Neural progenitor cell (in vitro differentiated cells): ENCODE measurements at regions not wholly inside any gene's neighbourhood (a gene's known extent, or its start where the extent isn't known, plus 50 kb on each side); places are given as distances from the start of the nearest gene placed in this dataset.

ENCODE experiments used
- DNase-seq: peaks from one replicate; pipeline ENCODE4 v3.0.0-alpha.2; 2016; ENCODE audit warnings: low spot score
- H2AFZ ChIP-seq: fragments of 200-600 bp; sonication (generic); replicated peaks from 2 replicates; pipeline ENCODE4 v1.6.1; 2016; ENCODE audit warnings: antibody characterized with exemption
- H3F3A ChIP-seq: fragments of 200-600 bp; sonication (generic); 2 replicates; pipeline ENCODE4 v1.6.1; 2016; ENCODE audit warnings: antibody characterized with exemption, low read depth
- H3K27ac ChIP-seq: fragments of 200-600 bp; sonication (generic); 2 replicates; pipeline ENCODE4 v1.5.1; 2016; ENCODE audit warnings: mild to moderate bottlenecking
- H3K27me3 ChIP-seq: fragments of 200-600 bp; sonication (generic); 2 replicates; pipeline ENCODE4 v1.6.1; 2016; ENCODE audit warnings: mild to moderate bottlenecking, moderate library complexity
- H3K36me3 ChIP-seq: fragments of 200-600 bp; sonication (generic); 2 replicates; pipeline ENCODE4 v1.5.1; 2016
- H3K4me1 ChIP-seq: fragments of 200-600 bp; sonication (generic); 2 replicates; pipeline ENCODE4 v1.6.1; 2016; ENCODE audit warnings: mixed run types
- H3K4me2 ChIP-seq: fragments of 200-600 bp; sonication (generic); 2 replicates; pipeline ENCODE4 v1.6.1; 2016
- H3K4me3 ChIP-seq: fragments of 200-600 bp; sonication (generic); 2 replicates; pipeline ENCODE4 v1.5.1; 2016
- H3K79me2 ChIP-seq: fragments of 200-600 bp; sonication (generic); 2 replicates; pipeline ENCODE4 v1.6.1; 2016; ENCODE audit warnings: low read depth
- H3K9ac ChIP-seq: fragments of 200-600 bp; sonication (generic); 2 replicates; pipeline ENCODE4 v1.6.1; 2016
- H3K9me3 ChIP-seq: fragments of 200-600 bp; sonication (generic); 2 replicates; pipeline ENCODE4 v1.5.1; 2016; ENCODE audit warnings: low read depth
- H4K20me1 ChIP-seq: fragments of 200-600 bp; sonication (generic); 2 replicates; pipeline ENCODE4 v1.6.1; 2016; ENCODE audit warnings: low read depth
- H3K27ac Mint-ChIP-seq: 3 replicates; pipeline ENCODE4 v1.8.0; 2021; ENCODE audit warnings: mixed read lengths
- H3K27me3 Mint-ChIP-seq: 2 replicates; pipeline ENCODE4 v1.8.0; 2022; ENCODE audit warnings: low read depth, mild to moderate bottlenecking, inconsistent platforms, moderate library complexity, mixed read lengths; ENCODE audit not compliant: insufficient read depth
- H3K36me3 Mint-ChIP-seq: 3 replicates; pipeline ENCODE4 v1.8.0; 2021; ENCODE audit warnings: mixed read lengths
- H3K4me1 Mint-ChIP-seq: 3 replicates; pipeline ENCODE4 v1.8.0; 2021; ENCODE audit warnings: mixed read lengths
- H3K4me3 Mint-ChIP-seq: 3 replicates; pipeline ENCODE4 v1.8.0; 2021; ENCODE audit warnings: mild to moderate bottlenecking, moderate library complexity, mixed read lengths
- H3K9me3 Mint-ChIP-seq: 3 replicates; pipeline ENCODE4 v1.8.0; 2020; ENCODE audit warnings: mixed read lengths
- EZH2 ChIP-seq: fragments of 200-600 bp; sonication (generic); IDR thresholded peaks from 2 replicates; pipeline ENCODE4 v1.6.1; 2017; ENCODE audit warnings: antibody characterized with exemption, mild to moderate bottlenecking, moderate library complexity
- EZH2phosphoT487 ChIP-seq: fragments of 200-600 bp; sonication (generic); IDR thresholded peaks from 2 replicates; pipeline ENCODE4 v1.6.1; 2017; ENCODE audit warnings: antibody characterized with exemption
- TF ChIP-seq, protein P1 (sequence below): fragments of 200-600 bp; sonication (generic); IDR thresholded peaks from 2 replicates; pipeline ENCODE4 v1.5.1; 2017; ENCODE audit warnings: antibody characterized with exemption, mild to moderate bottlenecking

DNA sequence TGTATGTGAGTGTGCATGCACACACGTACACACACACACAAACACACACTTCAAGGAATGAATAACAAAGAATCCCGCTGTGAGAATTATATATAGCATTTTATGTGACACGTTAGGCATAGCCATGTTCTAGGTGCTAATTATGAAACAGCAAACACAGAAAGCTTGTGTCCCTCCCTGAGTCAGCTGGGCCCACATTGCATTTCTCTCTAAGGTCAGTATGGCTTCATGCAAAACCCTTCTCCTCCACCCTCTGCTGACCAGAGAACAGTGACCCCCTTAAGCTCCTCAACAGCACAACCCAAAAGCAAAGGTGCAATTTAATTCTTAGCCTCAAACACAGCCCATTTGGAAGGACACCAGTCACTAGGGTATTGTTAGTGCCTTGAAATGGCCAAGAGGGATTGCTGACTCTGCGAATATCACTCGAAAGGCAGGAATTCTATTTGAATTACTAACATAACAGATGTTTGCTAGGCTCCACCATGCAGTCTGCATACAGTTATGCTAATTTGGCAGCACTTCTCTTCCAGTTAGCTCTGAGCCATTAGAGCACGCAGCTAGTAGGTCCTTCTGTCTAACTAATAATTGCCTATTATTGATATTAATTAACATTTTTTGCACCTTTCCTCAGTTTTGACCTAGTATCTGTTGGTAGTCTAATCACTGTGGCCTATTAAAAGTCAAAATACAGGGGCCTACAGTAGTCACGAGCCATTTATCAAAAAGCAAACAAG is 149.0 kb downstream of the LNPK start:
- no peak overlapping the region for H3K27ac Mint-ChIP-seq
- Histone ChIP-seq H3K4me3 (no peak overlapping the region), H3K27ac (no peak overlapping the region)

DNA sequence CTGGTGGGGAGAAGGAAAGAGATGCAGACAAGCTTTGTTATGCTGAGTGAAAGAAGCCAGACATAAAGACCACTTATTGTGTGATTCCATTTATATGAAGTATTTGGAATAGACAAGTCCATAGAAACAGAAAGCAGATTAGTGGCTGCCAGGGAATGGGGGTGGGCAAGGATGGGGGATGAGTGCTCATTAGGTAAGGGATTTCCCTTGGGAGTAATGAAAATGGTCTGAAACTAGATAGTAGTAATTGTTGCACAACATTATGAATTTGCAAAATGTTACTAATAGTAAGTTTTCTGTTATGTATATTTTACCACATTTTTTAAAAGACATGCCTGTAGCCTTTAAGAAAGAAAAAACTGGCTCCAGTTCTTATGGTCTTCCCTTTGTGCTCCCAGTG is 154.9 kb downstream of the LNPK start:
- no peak for DNase-seq
- no peak overlapping the region for H3K27ac ChIP-seq
- no peak overlapping the region for H3K4me3 ChIP-seq
- peaks cover 8% of the 10 kb centered on the region for H3K4me1 ChIP-seq
- H3K4me1 Mint-ChIP-seq, result peaks cover 32% of the 10 kb centered on the region
- no peaks in the 10 kb centered on the region for H3K9me3 Mint-ChIP-seq
- no peaks in the 10 kb centered on the region for H3K36me3 ChIP-seq
- H3K79me2 ChIP-seq, result no peaks in the 10 kb centered on the region
- H3K27me3 Mint-ChIP-seq, result peaks cover 4% of the 10 kb centered on the region
- H3K4me3 Mint-ChIP-seq, result no peak overlapping the region
- TF ChIP-seq EZH2 (no peak), EZH2phosphoT487 (no peak)
- TF ChIP-seq, protein P1, sequence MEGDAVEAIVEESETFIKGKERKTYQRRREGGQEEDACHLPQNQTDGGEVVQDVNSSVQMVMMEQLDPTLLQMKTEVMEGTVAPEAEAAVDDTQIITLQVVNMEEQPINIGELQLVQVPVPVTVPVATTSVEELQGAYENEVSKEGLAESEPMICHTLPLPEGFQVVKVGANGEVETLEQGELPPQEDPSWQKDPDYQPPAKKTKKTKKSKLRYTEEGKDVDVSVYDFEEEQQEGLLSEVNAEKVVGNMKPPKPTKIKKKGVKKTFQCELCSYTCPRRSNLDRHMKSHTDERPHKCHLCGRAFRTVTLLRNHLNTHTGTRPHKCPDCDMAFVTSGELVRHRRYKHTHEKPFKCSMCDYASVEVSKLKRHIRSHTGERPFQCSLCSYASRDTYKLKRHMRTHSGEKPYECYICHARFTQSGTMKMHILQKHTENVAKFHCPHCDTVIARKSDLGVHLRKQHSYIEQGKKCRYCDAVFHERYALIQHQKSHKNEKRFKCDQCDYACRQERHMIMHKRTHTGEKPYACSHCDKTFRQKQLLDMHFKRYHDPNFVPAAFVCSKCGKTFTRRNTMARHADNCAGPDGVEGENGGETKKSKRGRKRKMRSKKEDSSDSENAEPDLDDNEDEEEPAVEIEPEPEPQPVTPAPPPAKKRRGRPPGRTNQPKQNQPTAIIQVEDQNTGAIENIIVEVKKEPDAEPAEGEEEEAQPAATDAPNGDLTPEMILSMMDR, result no peak
- H3K4me2 ChIP-seq, result no peak overlapping the region
- H3K9ac ChIP-seq, result no peak overlapping the region
- H4K20me1 ChIP-seq, result no peaks in the 10 kb centered on the region
- H3K27me3 ChIP-seq, result no peaks in the 10 kb centered on the region
- no peak overlapping the region for H2AFZ ChIP-seq
- no peaks in the 10 kb centered on the region for H3F3A ChIP-seq
- no peaks in the 10 kb centered on the region for H3K9me3 ChIP-seq
- H3K36me3 Mint-ChIP-seq, result no peaks in the 10 kb centered on the region
- H3K27ac Mint-ChIP-seq, result no peak overlapping the region

More for the DNA sequence above, 149.0 kb downstream of the LNPK start:
- H3K4me3 Mint-ChIP-seq, result no peak overlapping the region
- TF ChIP-seq EZH2phosphoT487, result no peak
- TF ChIP-seq, protein P1, result no peak
- TF ChIP-seq EZH2, result no peak
- no peaks in the 10 kb centered on the region for H4K20me1 ChIP-seq
- H3K9me3 Mint-ChIP-seq, result no peaks in the 10 kb centered on the region
- no peaks in the 10 kb centered on the region for H3K9me3 ChIP-seq
- H3K27me3 Mint-ChIP-seq, result peaks cover 8% of the 10 kb centered on the region
- peaks cover 10% of the 10 kb centered on the region for H3F3A ChIP-seq
- peaks cover 28% of the 10 kb centered on the region for H3K4me1 ChIP-seq
- DNase-seq, result no peak
- H3K9ac ChIP-seq, result no peak overlapping the region
- peaks cover 50% of the 10 kb centered on the region for H3K4me1 Mint-ChIP-seq
- peak overlapping the region; percentile 20 for H3K4me2 ChIP-seq
- H3K36me3 Mint-ChIP-seq, result no peaks in the 10 kb centered on the region
- H2AFZ ChIP-seq, result no peak overlapping the region
- H3K36me3 ChIP-seq, result no peaks in the 10 kb centered on the region
- no peaks in the 10 kb centered on the region for H3K79me2 ChIP-seq
- peaks cover 31% of the 10 kb centered on the region for H3K27me3 ChIP-seq

GRCh38 chr2:175844169-175844568 is 157.9 kb downstream of the LNPK start:
- no peak for DNase-seq
- peaks cover 8% of the 10 kb centered on the region for H3K4me1 ChIP-seq
- no peaks in the 10 kb centered on the region for H3K36me3 ChIP-seq
- no peaks in the 10 kb centered on the region for H3K27me3 ChIP-seq
- H3K4me2 ChIP-seq, result no peak overlapping the region
- Mint-ChIP-seq H3K27me3 (peaks cover 5% of the 10 kb centered on the region), H3K4me3 (no peak overlapping the region), H3K27ac (no peak overlapping the region), H3K36me3 (no peaks in the 10 kb centered on the region), H3K9me3 (peaks cover 4% of the 10 kb centered on the region), H3K4me1 (peaks cover 26% of the 10 kb centered on the region)
- TF ChIP-seq EZH2, result no peak
- TF ChIP-seq, protein P1, result no peak
- no peaks in the 10 kb centered on the region for H4K20me1 ChIP-seq
- no peaks in the 10 kb centered on the region for H3F3A ChIP-seq
- no peak overlapping the region for H3K9ac ChIP-seq
- H3K79me2 ChIP-seq, result no peaks in the 10 kb centered on the region
- H3K27ac ChIP-seq, result no peak overlapping the region
- H3K9me3 ChIP-seq, result no peaks in the 10 kb centered on the region
- no peak overlapping the region for H3K4me3 ChIP-seq
- no peak overlapping the region for H2AFZ ChIP-seq
